Cerebellar cortex (tissue), 1 donor: ENCODE measurements at regions not wholly inside any gene's neighbourhood (a gene's known extent, or its start where the extent isn't known, plus 50 kb on each side); places are given as distances from the start of the nearest gene placed in this dataset.

Experiments
- DNase-seq: peaks from one replicate; pipeline ENCODE4 v3.0.0-alpha.2; 2015; ENCODE audit warnings: low spot score

DNA sequence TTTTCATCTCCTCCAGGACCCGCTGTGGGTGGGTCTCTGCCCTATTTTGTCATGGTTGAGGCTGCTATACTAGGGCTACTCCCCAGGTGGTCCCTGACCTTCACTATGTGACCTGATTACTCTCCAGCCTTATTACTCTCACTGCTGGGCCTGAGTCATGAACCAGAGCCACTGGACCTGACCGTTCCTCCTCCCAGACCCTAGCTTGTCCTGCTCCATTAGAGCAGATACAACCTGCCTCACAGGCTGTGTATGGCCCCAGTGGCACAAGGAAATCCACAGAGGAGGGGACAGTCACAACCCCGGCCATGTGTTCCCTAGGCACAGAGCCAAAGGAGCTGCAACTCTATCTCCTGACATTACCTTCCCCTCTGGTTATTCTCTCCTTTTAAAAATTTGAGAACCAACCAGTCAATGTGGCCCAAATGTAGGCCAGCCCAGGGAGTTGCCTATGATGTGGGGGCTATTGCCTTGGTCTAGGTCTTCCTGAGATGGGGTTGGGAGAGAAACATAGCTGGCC, 96.0 kb upstream of the FSTL4 start:
- DNase-seq, result no peak

GRCh38 chr5:133707629-133708028, 95.3 kb upstream of the FSTL4 start:
- no peak for DNase-seq

- DNase-seq, result no peak
These were observed 94.4 kb upstream of the FSTL4 start for GRCh38 chr5:133706506-133707430.

DNA sequence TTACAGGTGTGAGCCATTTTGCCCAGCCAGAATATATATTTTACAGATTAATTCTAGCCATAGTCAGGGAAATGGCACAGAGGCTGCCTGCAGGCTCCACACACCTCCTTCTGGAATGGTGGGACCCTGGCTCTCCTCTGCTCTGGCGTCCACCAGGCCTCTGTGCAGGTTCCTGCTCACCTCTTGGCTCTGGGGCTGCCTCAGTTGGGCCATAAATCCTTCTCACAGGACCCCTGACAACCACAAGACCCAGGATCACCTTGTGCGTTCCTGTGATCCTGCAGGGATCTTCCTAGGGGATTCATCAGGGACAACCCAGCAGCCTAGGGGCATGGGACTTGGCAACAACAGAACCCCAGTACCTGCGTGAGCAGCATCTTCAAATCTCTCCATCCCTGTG, 93.0 kb upstream of the FSTL4 start:
- DNase-seq, result no peak

GRCh38 chr5:133704411-133704810, 92.1 kb upstream of the FSTL4 start:
- no peak for DNase-seq

- no peak for DNase-seq
These were observed 91.6 kb upstream of the FSTL4 start for GRCh38 chr5:133703935-133704334.

GRCh38 chr5:133702791-133703770, 90.7 kb upstream of the FSTL4 start:
- DNase-seq, result no peak

DNA sequence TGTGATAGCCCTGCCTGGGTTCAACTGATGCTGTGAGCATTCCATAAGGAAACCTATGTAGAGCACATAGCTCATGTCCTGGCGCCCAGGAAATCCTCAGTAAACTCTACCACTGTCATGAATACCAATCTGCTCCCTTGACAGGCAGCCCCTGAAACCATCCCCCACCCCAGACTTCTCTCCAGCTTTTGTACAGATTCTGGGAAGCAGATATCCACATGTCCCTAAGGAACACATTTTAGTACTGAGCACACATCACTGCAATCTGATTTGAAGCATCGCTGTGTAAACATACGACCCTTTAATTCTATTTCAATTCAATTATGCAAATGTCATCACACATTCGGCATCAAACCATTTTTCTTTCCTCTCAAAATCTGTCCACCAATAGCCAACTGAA, 89.5 kb upstream of the FSTL4 start:
- no peak for DNase-seq

GRCh38 chr5:133700251-133700650, 87.9 kb upstream of the FSTL4 start:
- DNase-seq, result no peak

- no peak for DNase-seq
These were observed 86.5 kb upstream of the FSTL4 start for GRCh38 chr5:133698646-133699526.

- no peak for DNase-seq
These were observed 85.9 kb upstream of the FSTL4 start for GRCh38 chr5:133698259-133698554.

- DNase-seq, result no peak
These were observed 85.4 kb upstream of the FSTL4 start for GRCh38 chr5:133697536-133698258.

DNA sequence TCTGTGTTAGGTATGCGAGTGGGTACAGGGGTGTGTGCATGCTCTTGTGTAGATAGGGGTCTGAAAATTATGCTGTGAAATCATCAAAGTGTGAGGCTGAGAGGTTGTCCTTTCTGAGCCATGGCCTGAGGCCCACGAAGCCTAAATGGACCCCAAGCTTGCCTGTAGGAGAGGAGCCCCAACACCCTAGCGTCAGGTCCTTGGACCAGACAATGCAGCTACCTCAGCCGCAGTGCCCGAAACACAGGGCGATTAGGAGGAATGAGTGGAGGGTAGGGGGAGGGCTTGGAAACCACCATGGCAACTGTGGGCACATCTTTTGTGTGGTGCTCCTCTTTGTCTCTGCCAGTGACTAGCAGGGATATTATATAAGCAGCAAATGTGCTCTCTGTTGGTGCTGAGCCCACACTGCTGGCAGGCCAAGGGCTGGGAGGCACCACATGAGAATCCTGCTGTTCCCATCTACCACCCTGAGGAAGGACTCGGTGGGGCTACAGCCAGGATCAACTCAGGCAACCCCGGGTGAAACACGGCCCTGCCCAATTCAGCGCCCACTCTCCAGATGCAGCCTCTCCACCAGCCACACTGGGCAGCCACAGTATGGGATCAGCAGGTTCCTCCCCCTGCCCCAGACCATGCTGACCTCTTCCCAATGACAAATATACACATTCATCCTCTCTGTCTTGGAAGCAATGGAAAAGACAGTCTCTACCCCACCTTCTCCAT, 84.6 kb upstream of the FSTL4 start:
- DNase-seq, result peak; percentile 7

DNA sequence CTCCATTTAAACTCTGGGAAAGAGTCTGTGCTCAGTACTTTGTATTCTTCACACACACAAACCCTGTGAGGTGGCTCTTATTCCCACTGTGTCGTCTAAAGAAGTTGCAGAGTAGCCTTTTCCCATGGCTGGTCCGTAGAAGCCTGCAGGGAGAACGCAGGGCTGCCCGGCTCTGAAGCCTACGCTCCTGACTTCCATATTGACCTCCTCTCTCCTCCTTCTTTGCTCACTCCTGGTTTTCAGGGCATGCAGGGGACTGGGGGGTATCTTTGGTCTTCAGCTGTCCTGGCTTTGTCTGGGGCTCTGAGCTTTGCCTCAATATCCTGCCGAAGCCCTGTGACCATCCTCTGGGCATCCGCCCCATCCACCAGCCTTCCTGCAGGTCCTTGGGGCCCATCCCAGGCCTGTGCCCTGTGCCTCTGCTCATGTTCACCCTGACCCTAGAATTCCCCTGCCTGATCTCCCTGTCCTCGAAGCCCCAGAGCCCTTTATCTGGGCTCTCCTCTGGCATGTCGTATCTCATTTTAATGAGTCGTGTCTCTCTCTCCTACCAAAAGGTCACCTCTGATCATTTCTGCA, 83.8 kb upstream of the FSTL4 start:
- DNase-seq, result no peak

- DNase-seq, result no peak
These were observed 82.0 kb upstream of the FSTL4 start for GRCh38 chr5:133694181-133694831.

- DNase-seq, result no peak
These were observed 79.1 kb upstream of the FSTL4 start for GRCh38 chr5:133691448-133691847.

GRCh38 chr5:133690746-133691145, 78.4 kb upstream of the FSTL4 start:
- no peak for DNase-seq

- DNase-seq, result no peak
These were observed 76.0 kb upstream of the FSTL4 start for GRCh38 chr5:133688391-133688790.
